Esophagus squamous epithelium (tissue), 4 donors: ENCODE measurements at regions not wholly inside any gene's neighbourhood (a gene's known extent, or its start where the extent isn't known, plus 50 kb on each side); places are given as distances from the start of the nearest gene placed in this dataset.

Experiments
- POLR2A ChIP-seq, 4 donors: fragments of 450-650 bp; IDR thresholded peaks; one replicate each; pipeline ENCODE4 v1.6.1; 2017; ENCODE audit warnings: antibody characterized with exemption in 4 of 4, mild to moderate bottlenecking in 4 of 4, moderate library complexity in 3 of 4
- TF ChIP-seq, protein P1 (sequence below), 6 experiments: fragments of 450-650 bp in 4 of 6; fragments of 200-600 bp in 2 of 6; sonication (generic) in 2 of 6; IDR thresholded peaks; one replicate each; pipeline ENCODE4 v1.5.1; 2016 to 2019; ENCODE audit warnings: antibody characterized with exemption in 6 of 6, mild to moderate bottlenecking in 4 of 6, moderate library complexity in 4 of 6

DNA sequence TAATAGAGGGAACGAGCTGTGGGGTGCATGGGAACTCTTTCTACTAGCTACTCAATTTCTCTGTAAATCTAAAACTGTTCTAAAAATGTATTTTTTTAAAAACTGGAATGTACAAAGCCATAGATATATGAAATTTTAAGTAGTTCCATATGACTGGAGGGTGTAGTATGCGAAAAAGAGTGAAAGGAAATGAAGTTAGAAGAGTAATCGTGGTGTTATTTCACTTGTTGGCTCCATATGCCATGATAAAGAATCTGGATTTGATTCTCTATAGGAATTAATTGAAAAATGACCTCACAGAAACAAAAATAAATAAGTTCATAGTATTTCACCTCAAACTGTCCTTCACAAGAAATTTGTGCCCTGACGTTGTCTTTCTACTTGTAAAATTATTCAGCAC lies 500.2 kb downstream of the TENT5A start:
- TF ChIP-seq, protein P1, sequence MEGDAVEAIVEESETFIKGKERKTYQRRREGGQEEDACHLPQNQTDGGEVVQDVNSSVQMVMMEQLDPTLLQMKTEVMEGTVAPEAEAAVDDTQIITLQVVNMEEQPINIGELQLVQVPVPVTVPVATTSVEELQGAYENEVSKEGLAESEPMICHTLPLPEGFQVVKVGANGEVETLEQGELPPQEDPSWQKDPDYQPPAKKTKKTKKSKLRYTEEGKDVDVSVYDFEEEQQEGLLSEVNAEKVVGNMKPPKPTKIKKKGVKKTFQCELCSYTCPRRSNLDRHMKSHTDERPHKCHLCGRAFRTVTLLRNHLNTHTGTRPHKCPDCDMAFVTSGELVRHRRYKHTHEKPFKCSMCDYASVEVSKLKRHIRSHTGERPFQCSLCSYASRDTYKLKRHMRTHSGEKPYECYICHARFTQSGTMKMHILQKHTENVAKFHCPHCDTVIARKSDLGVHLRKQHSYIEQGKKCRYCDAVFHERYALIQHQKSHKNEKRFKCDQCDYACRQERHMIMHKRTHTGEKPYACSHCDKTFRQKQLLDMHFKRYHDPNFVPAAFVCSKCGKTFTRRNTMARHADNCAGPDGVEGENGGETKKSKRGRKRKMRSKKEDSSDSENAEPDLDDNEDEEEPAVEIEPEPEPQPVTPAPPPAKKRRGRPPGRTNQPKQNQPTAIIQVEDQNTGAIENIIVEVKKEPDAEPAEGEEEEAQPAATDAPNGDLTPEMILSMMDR (IDR thresholded peaks at IDR 0.05) = no peak
- TF ChIP-seq POLR2A (IDR thresholded peaks at IDR 0.05) = no peak
